Ureter (tissue), 1 donor: ENCODE measurements at regions not wholly inside any gene's neighbourhood (a gene's known extent, or its start where the extent isn't known, plus 50 kb on each side); places are given as distances from the start of the nearest gene placed in this dataset.

ENCODE experiments used
- DNase-seq: peaks from one replicate; pipeline ENCODE4 v3.0.0-alpha.2; 2020; ENCODE audit warnings: low spot score
- donor health status: DM: yes; HTN: yes; CAD: no.

- no peak for DNase-seq
These were observed 82.2 kb upstream of the APC start for GRCh38 chr5:112655513-112655912.

GRCh38 chr5:112656451-112656850, 81.2 kb upstream of the APC start:
- no peak for DNase-seq

- DNase-seq: no peak
These were observed 79.9 kb upstream of the APC start for GRCh38 chr5:112657804-112658203.

- no peak for DNase-seq
These were observed 77.3 kb upstream of the APC start for GRCh38 chr5:112660359-112660758.

- DNase-seq: no peak
These were observed 74.5 kb upstream of the APC start for GRCh38 chr5:112663146-112663545.

GRCh38 chr5:112668016-112668415, 69.7 kb upstream of the APC start:
- DNase-seq: no peak

GRCh38 chr5:112668911-112669310, 68.8 kb upstream of the APC start:
- no peak for DNase-seq

GRCh38 chr5:112669328-112669963, 68.2 kb upstream of the APC start:
- DNase-seq: no peak

GRCh38 chr5:112671687-112672086, 66.0 kb upstream of the APC start:
- DNase-seq: no peak

- DNase-seq: no peak
These were observed 56.2 kb upstream of the APC start for GRCh38 chr5:112681481-112681908.

- DNase-seq: no peak
These were observed 55.0 kb upstream of the APC start for GRCh38 chr5:112682621-112683061.

GRCh38 chr5:112684121-112684520, 53.6 kb upstream of the APC start:
- no peak for DNase-seq

- no peak for DNase-seq
These were observed 52.9 kb upstream of the APC start for GRCh38 chr5:112684737-112685136.

- DNase-seq: no peak
These were observed 52.3 kb upstream of the APC start for GRCh38 chr5:112685386-112685785.

GRCh38 chr5:112685931-112686330, 51.8 kb upstream of the APC start:
- no peak for DNase-seq

- no peak for DNase-seq
These were observed 51.0 kb upstream of the APC start for GRCh38 chr5:112686675-112687074.

- DNase-seq: no peak
These were observed 50.4 kb upstream of the APC start for GRCh38 chr5:112687306-112687705.
